Kidney glomerular epithelial cell (primary cell): ENCODE measurements at regions not wholly inside any gene's neighbourhood (a gene's known extent, or its start where the extent isn't known, plus 50 kb on each side); places are given as distances from the start of the nearest gene placed in this dataset.
"Not testable (repeated sequence)": the region's sequence is repeated elsewhere in the genome, so short reads cannot be mapped to it uniquely, and the experiment has no call there.

Experiments used
- DNase-seq: peaks from one replicate; lab custom pipeline; 2025; lab: John Stamatoyannopoulos, UW

- DNase-seq: no peak
Observed at GRCh38 chr13:93017493-93018112, 209.0 kb upstream of the GPC6 start.

- DNase-seq: no peak
Observed at GRCh38 chr13:93023929-93024328, 202.7 kb upstream of the GPC6 start.

- DNase-seq: no peak
Observed at GRCh38 chr13:93025984-93026383, 200.6 kb upstream of the GPC6 start.

GRCh38 chr13:93029536-93029935 lies 197.1 kb upstream of the GPC6 start:
- DNase-seq: no peak

- no peak for DNase-seq
Observed at GRCh38 chr13:93036380-93036779, 190.2 kb upstream of the GPC6 start.

GRCh38 chr13:93037780-93038179 lies 188.8 kb upstream of the GPC6 start:
- no peak for DNase-seq

GRCh38 chr13:93038187-93038586 lies 188.4 kb upstream of the GPC6 start:
- no peak for DNase-seq

- DNase-seq: no peak
Observed at GRCh38 chr13:93039131-93039530, 187.5 kb upstream of the GPC6 start.

- not testable (repeated sequence) for DNase-seq
Observed at GRCh38 chr13:93041566-93041965, 185.0 kb upstream of the GPC6 start.

- DNase-seq: no peak
Observed at GRCh38 chr13:93045836-93046235, 180.8 kb upstream of the GPC6 start.

GRCh38 chr13:93055233-93055632 lies 171.4 kb upstream of the GPC6 start:
- DNase-seq: no peak

GRCh38 chr13:93058301-93058700 lies 168.3 kb upstream of the GPC6 start:
- no peak for DNase-seq

- DNase-seq: no peak
Observed at GRCh38 chr13:93060144-93060543, 166.5 kb upstream of the GPC6 start.

GRCh38 chr13:93066187-93066586 lies 160.4 kb upstream of the GPC6 start:
- DNase-seq: no peak

GRCh38 chr13:93079294-93079693 lies 147.3 kb upstream of the GPC6 start:
- DNase-seq: peak; percentile 17

GRCh38 chr13:93080166-93080565 lies 146.4 kb upstream of the GPC6 start:
- DNase-seq: no peak

- peak; percentile 15 for DNase-seq
Observed at GRCh38 chr13:93080587-93080986, 146.0 kb upstream of the GPC6 start.

- no peak for DNase-seq
Observed at GRCh38 chr13:93086329-93086728, 140.3 kb upstream of the GPC6 start.

GRCh38 chr13:93098972-93099371 lies 127.6 kb upstream of the GPC6 start:
- DNase-seq: no peak

GRCh38 chr13:93101226-93101734 lies 125.3 kb upstream of the GPC6 start:
- DNase-seq: no peak

GRCh38 chr13:93104270-93104669 lies 122.3 kb upstream of the GPC6 start:
- no peak for DNase-seq

- no peak for DNase-seq
Observed at GRCh38 chr13:93108111-93108601, 118.5 kb upstream of the GPC6 start.

- no peak for DNase-seq
Observed at GRCh38 chr13:93116809-93117208, 109.8 kb upstream of the GPC6 start.

GRCh38 chr13:93118081-93118615 lies 108.5 kb upstream of the GPC6 start:
- DNase-seq: no peak
